ENCODE measurements at regions not wholly inside any gene's neighbourhood (a gene's known extent, or its start where the extent isn't known, plus 50 kb on each side); places are given as distances from the start of the nearest gene placed in this dataset.

DNA sequence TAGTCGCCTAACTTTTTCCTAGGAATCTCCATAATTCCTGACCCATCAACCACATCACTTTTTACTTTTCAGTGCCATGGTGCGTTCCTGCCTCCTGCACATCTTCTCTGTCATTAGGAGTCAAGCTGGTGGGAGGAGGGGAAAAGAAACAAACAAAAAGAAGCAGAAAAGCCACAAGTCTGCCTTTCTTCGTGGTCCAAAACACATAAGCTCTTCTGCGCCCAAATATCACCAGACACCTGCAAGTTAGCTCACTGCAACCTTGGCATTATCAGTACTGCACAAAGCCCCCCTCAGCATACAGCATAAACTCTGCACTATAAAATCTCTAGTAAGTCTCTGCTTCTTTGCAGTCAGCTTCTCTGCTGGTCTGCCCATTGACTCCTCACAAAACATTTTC, 295.3 kb downstream of the HS3ST3B1 start:
- H3K9me2 ChIP-seq (ENCODE audit: insufficient read depth, low read length) = no peaks in the 10 kb centered on the region
- H3F3A ChIP-seq (ENCODE audit: insufficient read depth, low read length, poor library complexity, severe bottlenecking) = no peaks in the 10 kb centered on the region
- no peak overlapping the region for H3K27ac ChIP-seq (ENCODE audit: low read length)
- TF ChIP-seq SMC3 (conservative IDR thresholded peaks at IDR 0.05; ENCODE audit: poor library complexity) (no peak), TAF1 (IDR thresholded peaks at IDR 0.05; ENCODE audit: low read depth) (no peak), RAD21 (conservative IDR thresholded peaks at IDR 0.05) (no peak), EZH2 (IDR thresholded peaks at IDR 0.05; ENCODE audit: borderline replicate concordance, insufficient read depth, low read length, poor library complexity, severe bottlenecking) (no peak), MXI1 (conservative IDR thresholded peaks at IDR 0.05; ENCODE audit: poor library complexity, severe bottlenecking) (no peak), EP300 (conservative IDR thresholded peaks at IDR 0.05; ENCODE audit: poor library complexity, severe bottlenecking) (no peak), POLR2AphosphoS5 (IDR thresholded peaks at IDR 0.05) (no peak)
- TF ChIP-seq, protein P1, sequence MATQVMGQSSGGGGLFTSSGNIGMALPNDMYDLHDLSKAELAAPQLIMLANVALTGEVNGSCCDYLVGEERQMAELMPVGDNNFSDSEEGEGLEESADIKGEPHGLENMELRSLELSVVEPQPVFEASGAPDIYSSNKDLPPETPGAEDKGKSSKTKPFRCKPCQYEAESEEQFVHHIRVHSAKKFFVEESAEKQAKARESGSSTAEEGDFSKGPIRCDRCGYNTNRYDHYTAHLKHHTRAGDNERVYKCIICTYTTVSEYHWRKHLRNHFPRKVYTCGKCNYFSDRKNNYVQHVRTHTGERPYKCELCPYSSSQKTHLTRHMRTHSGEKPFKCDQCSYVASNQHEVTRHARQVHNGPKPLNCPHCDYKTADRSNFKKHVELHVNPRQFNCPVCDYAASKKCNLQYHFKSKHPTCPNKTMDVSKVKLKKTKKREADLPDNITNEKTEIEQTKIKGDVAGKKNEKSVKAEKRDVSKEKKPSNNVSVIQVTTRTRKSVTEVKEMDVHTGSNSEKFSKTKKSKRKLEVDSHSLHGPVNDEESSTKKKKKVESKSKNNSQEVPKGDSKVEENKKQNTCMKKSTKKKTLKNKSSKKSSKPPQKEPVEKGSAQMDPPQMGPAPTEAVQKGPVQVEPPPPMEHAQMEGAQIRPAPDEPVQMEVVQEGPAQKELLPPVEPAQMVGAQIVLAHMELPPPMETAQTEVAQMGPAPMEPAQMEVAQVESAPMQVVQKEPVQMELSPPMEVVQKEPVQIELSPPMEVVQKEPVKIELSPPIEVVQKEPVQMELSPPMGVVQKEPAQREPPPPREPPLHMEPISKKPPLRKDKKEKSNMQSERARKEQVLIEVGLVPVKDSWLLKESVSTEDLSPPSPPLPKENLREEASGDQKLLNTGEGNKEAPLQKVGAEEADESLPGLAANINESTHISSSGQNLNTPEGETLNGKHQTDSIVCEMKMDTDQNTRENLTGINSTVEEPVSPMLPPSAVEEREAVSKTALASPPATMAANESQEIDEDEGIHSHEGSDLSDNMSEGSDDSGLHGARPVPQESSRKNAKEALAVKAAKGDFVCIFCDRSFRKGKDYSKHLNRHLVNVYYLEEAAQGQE (IDR thresholded peaks at IDR 0.05; ENCODE audit: borderline replicate concordance) = no peak
- TF ChIP-seq, protein P2, sequence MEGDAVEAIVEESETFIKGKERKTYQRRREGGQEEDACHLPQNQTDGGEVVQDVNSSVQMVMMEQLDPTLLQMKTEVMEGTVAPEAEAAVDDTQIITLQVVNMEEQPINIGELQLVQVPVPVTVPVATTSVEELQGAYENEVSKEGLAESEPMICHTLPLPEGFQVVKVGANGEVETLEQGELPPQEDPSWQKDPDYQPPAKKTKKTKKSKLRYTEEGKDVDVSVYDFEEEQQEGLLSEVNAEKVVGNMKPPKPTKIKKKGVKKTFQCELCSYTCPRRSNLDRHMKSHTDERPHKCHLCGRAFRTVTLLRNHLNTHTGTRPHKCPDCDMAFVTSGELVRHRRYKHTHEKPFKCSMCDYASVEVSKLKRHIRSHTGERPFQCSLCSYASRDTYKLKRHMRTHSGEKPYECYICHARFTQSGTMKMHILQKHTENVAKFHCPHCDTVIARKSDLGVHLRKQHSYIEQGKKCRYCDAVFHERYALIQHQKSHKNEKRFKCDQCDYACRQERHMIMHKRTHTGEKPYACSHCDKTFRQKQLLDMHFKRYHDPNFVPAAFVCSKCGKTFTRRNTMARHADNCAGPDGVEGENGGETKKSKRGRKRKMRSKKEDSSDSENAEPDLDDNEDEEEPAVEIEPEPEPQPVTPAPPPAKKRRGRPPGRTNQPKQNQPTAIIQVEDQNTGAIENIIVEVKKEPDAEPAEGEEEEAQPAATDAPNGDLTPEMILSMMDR (IDR thresholded peaks at IDR 0.05; ENCODE audit: poor library complexity, severe bottlenecking) = no peak
- H3K36me3 ChIP-seq (ENCODE audit: insufficient read depth, low read length) = no peaks in the 10 kb centered on the region
- no peak overlapping the region for H3K4me3 ChIP-seq (ENCODE audit: low read length)
- no peaks in the 10 kb centered on the region for H3K9me3 ChIP-seq (ENCODE audit: low read length)
- H3K4me2 ChIP-seq (ENCODE audit: low read length) = no peak overlapping the region
- H2AFZ ChIP-seq (ENCODE audit: low read depth, low read length) = no peak overlapping the region
- no peaks in the 10 kb centered on the region for H3K27me3 ChIP-seq (ENCODE audit: insufficient read depth, low read depth, low read length)
- H3K79me2 ChIP-seq (replicated peaks; ENCODE audit: insufficient read depth, low read length) = no peaks in the 10 kb centered on the region
- no peaks in the 10 kb centered on the region for H4K20me1 ChIP-seq (ENCODE audit: insufficient read depth)
- H3K9ac ChIP-seq (ENCODE audit: low read length) = no peak overlapping the region

DNA sequence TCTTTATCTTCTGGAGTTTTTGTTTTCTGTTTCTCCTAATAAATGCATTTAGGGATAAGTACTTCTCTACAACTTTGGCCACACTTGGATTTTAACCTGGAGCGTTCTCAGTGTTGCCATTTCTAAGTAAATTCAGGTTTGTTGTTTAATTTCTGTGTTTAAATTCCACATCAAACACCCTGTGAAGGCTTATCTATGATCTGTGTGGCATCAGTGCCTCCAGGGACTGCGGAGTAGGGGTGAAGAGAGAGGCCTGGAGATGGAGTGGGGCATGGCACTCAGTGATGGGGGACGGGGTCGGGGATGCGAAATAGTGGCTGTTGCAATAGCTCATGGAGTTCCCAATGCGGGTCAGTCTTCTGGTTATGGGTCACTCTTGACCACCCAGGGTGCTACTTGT, 294.8 kb downstream of the HS3ST3B1 start:
- no peaks in the 10 kb centered on the region for H3F3A ChIP-seq (ENCODE audit: insufficient read depth, low read length, poor library complexity, severe bottlenecking)
- H3K4me2 ChIP-seq (ENCODE audit: low read length) = no peak overlapping the region
- no peak overlapping the region for H3K9ac ChIP-seq (ENCODE audit: low read length)
- no peak overlapping the region for H2AFZ ChIP-seq (ENCODE audit: low read depth, low read length)
- H3K27ac ChIP-seq (ENCODE audit: low read length) = no peak overlapping the region
- no peak overlapping the region for H3K4me3 ChIP-seq (ENCODE audit: low read length)
- H4K20me1 ChIP-seq (ENCODE audit: insufficient read depth) = no peaks in the 10 kb centered on the region
- no peaks in the 10 kb centered on the region for H3K9me3 ChIP-seq (ENCODE audit: low read length)
- H3K36me3 ChIP-seq (ENCODE audit: insufficient read depth, low read length) = no peaks in the 10 kb centered on the region
- TF ChIP-seq RAD21 (conservative IDR thresholded peaks at IDR 0.05) (no peak), TAF1 (IDR thresholded peaks at IDR 0.05; ENCODE audit: low read depth) (no peak), POLR2AphosphoS5 (IDR thresholded peaks at IDR 0.05) (no peak)
- H3K27me3 ChIP-seq (ENCODE audit: insufficient read depth, low read depth, low read length) = no peaks in the 10 kb centered on the region
- H3K9me2 ChIP-seq (ENCODE audit: insufficient read depth, low read length) = no peaks in the 10 kb centered on the region
- no peaks in the 10 kb centered on the region for H3K79me2 ChIP-seq (replicated peaks; ENCODE audit: insufficient read depth, low read length)

DNA sequence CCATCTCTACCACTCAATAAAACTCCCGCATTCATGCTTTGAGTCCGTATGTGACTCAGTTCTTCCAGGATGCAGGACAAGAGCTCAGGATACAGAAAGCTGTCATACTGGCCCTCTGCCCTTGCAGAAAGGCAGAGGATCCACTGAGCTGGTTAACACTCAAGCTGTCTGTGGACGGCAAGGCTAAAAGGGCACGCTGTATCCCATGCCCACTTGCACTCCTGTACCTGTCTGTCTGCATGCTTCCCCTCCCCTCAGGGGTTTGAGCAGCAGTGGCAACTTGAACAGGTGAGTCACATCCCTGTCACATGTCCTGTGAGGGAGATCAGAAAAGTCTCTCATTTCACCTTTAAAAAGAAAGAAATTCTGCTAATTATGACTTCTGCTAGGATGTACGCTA, 293.8 kb downstream of the HS3ST3B1 start:
- no peak overlapping the region for H3K9ac ChIP-seq (ENCODE audit: low read length)
- H3K79me2 ChIP-seq (replicated peaks; ENCODE audit: insufficient read depth, low read length) = no peaks in the 10 kb centered on the region
- no peak overlapping the region for H2AFZ ChIP-seq (ENCODE audit: low read depth, low read length)
- no peak overlapping the region for H3K4me2 ChIP-seq (ENCODE audit: low read length)
- H3F3A ChIP-seq (ENCODE audit: insufficient read depth, low read length, poor library complexity, severe bottlenecking) = no peaks in the 10 kb centered on the region
- H3K9me2 ChIP-seq (ENCODE audit: insufficient read depth, low read length) = no peaks in the 10 kb centered on the region
- no peak overlapping the region for H3K4me3 ChIP-seq (ENCODE audit: low read length)
- no peaks in the 10 kb centered on the region for H3K27me3 ChIP-seq (ENCODE audit: insufficient read depth, low read depth, low read length)
- TF ChIP-seq POLR2AphosphoS5 (IDR thresholded peaks at IDR 0.05) = no peak
- no peak for TF ChIP-seq RAD21 (conservative IDR thresholded peaks at IDR 0.05)
- TF ChIP-seq, protein P2 (IDR thresholded peaks at IDR 0.05; ENCODE audit: poor library complexity, severe bottlenecking) = no peak
- TF ChIP-seq EP300 (conservative IDR thresholded peaks at IDR 0.05; ENCODE audit: poor library complexity, severe bottlenecking) = no peak
- TF ChIP-seq EZH2 (IDR thresholded peaks at IDR 0.05; ENCODE audit: borderline replicate concordance, insufficient read depth, low read length, poor library complexity, severe bottlenecking) = no peak
- TF ChIP-seq SMC3 (conservative IDR thresholded peaks at IDR 0.05; ENCODE audit: poor library complexity) = no peak
- no peak for TF ChIP-seq TAF1 (IDR thresholded peaks at IDR 0.05; ENCODE audit: low read depth)
- TF ChIP-seq, protein P1 (IDR thresholded peaks at IDR 0.05; ENCODE audit: borderline replicate concordance) = no peak
- no peak for TF ChIP-seq MXI1 (conservative IDR thresholded peaks at IDR 0.05; ENCODE audit: poor library complexity, severe bottlenecking)
- no peaks in the 10 kb centered on the region for H4K20me1 ChIP-seq (ENCODE audit: insufficient read depth)
- no peaks in the 10 kb centered on the region for H3K9me3 ChIP-seq (ENCODE audit: low read length)
- no peaks in the 10 kb centered on the region for H3K36me3 ChIP-seq (ENCODE audit: insufficient read depth, low read length)
- no peak overlapping the region for H3K27ac ChIP-seq (ENCODE audit: low read length)

All from neural cell (in vitro differentiated cells).